Astrocyte of the spinal cord (primary cell): ENCODE measurements at regions not wholly inside any gene's neighbourhood (a gene's known extent, or its start where the extent isn't known, plus 50 kb on each side); places are given as distances from the start of the nearest gene placed in this dataset.
"Not testable (repeated sequence)": the region's sequence is repeated elsewhere in the genome, so short reads cannot be mapped to it uniquely, and the experiment has no call there.

Experiments used
- DNase-seq: peaks from one replicate; pipeline ENCODE4 v3.0.0; 2011; ENCODE audit warnings: low read depth, low spot score
- H3K4me3 ChIP-seq: 2 replicates; pipeline ENCODE4 v1.5.1; 2011; ENCODE audit warnings: low read depth, mild to moderate bottlenecking, low read length, moderate library complexity
- in situ Hi-C: cut with HindIII; loops from 2 replicates; pipeline ENCODE4 v1.10.0; 2017; ENCODE audit warnings: low sequenced_read_pairs
- TF ChIP-seq, protein P1 (sequence below): IDR thresholded peaks from 2 replicates; pipeline ENCODE4 v1.5.1; 2012; ENCODE audit warnings: low read depth, mild to moderate bottlenecking, low read length, inconsistent platforms

DNA sequence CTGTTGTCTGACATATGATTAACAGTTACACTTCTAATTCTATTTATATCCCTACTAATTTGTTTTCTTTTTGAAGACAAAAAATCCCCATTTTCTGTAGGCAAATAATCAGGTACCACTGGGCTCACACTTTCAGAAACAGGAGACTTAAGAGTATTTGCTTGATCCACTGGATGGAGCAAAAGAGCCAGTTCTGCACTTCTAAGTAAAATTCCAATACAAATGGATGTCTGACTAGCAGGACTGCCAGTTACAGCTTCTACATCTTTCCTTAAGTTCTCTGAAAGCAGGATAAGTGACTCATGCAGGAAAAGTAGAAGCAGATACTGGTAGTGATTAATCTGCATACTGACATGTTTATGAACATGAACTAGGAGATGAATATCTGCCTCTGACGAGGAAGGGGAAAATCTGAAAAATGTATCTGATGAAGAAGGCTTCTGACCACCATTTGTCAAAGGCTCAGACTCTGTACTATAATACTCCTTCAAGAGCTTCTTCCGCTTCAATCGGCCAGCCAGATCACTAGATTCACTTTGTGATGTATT lies 73.8 kb upstream of the ANKS1B start:
- no peak overlapping the region for H3K4me3 ChIP-seq
- peak; percentile 76 for DNase-seq
- in situ Hi-C loops, result no loop called here
- TF ChIP-seq, protein P1, sequence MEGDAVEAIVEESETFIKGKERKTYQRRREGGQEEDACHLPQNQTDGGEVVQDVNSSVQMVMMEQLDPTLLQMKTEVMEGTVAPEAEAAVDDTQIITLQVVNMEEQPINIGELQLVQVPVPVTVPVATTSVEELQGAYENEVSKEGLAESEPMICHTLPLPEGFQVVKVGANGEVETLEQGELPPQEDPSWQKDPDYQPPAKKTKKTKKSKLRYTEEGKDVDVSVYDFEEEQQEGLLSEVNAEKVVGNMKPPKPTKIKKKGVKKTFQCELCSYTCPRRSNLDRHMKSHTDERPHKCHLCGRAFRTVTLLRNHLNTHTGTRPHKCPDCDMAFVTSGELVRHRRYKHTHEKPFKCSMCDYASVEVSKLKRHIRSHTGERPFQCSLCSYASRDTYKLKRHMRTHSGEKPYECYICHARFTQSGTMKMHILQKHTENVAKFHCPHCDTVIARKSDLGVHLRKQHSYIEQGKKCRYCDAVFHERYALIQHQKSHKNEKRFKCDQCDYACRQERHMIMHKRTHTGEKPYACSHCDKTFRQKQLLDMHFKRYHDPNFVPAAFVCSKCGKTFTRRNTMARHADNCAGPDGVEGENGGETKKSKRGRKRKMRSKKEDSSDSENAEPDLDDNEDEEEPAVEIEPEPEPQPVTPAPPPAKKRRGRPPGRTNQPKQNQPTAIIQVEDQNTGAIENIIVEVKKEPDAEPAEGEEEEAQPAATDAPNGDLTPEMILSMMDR, result peak; percentile 38

DNA sequence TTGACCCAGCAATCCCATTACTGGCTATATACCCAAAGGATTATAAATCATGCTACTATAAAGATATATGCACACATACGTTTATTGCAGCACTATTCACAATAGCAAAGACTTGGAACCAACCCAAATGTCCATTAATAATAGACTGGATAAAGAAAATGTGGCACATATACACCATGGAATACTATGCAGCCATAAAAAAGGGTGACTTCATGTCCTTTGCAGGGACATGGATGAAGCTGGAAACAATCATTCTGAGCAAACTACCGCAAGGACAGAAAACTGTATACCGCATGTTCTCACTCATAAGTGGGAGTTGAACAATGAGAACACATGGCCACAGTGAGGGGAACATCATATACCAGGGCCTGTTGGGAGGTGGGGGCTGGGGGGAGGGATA lies 61.5 kb upstream of the ANKS1B start:
- DNase-seq, in situ Hi-C loops, H3K4me3 ChIP-seq: not testable (repeated sequence)

DNA sequence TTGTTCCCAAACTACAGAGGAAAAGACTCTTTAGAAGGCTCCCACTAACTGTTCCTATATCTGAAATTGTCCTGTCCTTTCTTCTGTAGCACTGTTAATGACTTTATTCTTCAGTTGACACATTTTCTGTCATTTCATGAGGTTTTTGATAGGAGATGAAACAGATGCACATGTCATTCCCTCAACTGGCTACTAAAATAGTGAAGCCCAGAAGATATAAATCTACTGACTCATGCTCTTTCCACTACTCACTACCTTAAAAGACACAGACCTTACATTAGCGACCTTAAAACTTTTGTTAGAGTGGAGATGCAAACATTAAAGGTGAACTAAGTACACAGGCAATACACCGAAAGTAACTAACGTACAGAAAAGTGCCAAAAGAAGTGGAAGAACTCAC lies 59.5 kb upstream of the ANKS1B start:
- TF ChIP-seq, protein P1, result no peak
- in situ Hi-C loops, result no loop called here
- DNase-seq, result no peak
- no peak overlapping the region for H3K4me3 ChIP-seq

DNA sequence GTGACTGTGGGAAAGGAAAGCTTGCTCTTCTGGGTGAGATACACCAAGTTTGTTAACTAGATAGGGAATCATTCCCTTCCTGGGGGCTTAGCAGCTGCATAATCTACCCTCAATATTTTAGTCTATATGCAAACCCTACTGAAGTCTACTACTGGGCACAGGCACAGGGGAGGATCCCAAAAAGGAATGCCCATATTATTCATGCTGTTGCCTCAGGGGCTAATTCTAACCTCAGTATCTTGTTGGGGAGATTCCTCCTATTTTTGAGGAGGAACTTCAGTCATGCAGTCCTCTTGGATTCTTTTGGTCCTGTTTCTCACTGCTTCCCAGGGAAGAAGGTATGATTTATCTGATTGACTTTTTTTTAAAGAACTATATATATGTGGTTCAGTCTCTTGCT lies 58.9 kb upstream of the ANKS1B start:
- TF ChIP-seq, protein P1, result no peak
- no peak overlapping the region for H3K4me3 ChIP-seq
- in situ Hi-C loops, result no loop called here
- DNase-seq, result no peak
